ENCODE measurements at regions not wholly inside any gene's neighbourhood (a gene's known extent, or its start where the extent isn't known, plus 50 kb on each side); places are given as distances from the start of the nearest gene placed in this dataset.

DNA sequence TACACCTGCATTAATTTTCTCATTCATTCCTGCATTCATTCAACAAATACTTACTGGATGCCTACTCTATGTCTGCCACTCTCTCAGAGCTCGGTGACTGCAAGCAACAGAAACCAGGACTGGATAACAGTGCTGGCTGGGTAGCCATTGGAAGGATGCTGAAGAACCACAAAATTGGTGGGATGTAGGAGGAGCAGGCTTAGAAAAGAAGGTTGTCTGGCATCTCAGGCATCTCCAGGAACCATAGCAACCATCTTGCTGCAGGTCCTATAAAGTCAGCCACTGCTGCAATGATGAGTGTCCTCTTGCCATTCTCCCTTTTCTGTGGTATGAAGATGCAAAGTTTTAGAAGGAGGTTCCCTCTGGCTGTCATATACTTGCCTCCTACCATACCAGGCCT, 168.6 kb downstream of the FGF18 start:
- H3K9me3 Mint-ChIP-seq = no peaks in the 10 kb centered on the region
- no peaks in the 10 kb centered on the region for H3K27me3 ChIP-seq (ENCODE audit: control insufficient read depth in 2 of 2, insufficient read depth in 2 of 2, low read length in 2 of 2)
- DNase-seq (no peak), ATAC-seq (no peak)
- CTCF ChIA-PET = no interaction called here
- intact Hi-C loops (cut with micrococcal nuclease) = no loop called here
- H3K4me1 ChIP-seq (ENCODE audit: control insufficient read depth in 2 of 2, insufficient read depth in 2 of 2, low read length in 2 of 2) = no peaks in the 10 kb centered on the region
- peaks cover 0 to 38% (median 13%) of the 10 kb centered on the region in 5 donors for H3K27me3 Mint-ChIP-seq
- H3K36me3 Mint-ChIP-seq = no peaks in the 10 kb centered on the region
- H3K4me1 Mint-ChIP-seq = no peaks in the 10 kb centered on the region
- no peak overlapping the region for H3K4me3 ChIP-seq (ENCODE audit: low read length)
- H3K36me3 ChIP-seq (ENCODE audit: control insufficient read depth in 2 of 3, insufficient read depth in 3 of 3, low read length in 3 of 3) = no peaks in the 10 kb centered on the region
- POLR2A ChIA-PET = no interaction called here
- H3K27ac Mint-ChIP-seq = no peak overlapping the region
- H3K9me3 ChIP-seq (ENCODE audit: control insufficient read depth in 2 of 3, low read length in 3 of 3) = no peaks in the 10 kb centered on the region
- no peak overlapping the region for H3K4me3 Mint-ChIP-seq
- H3K27ac ChIP-seq (ENCODE audit: low read depth, low read length) = no peak overlapping the region

GRCh38 chr5:171588790-171589189, 169.3 kb downstream of the FGF18 start:
- no peak for DNase-seq

GRCh38 chr5:171589461-171589860, 170.0 kb downstream of the FGF18 start:
- no peaks in the 10 kb centered on the region for H3K36me3 Mint-ChIP-seq
- ChIA-PET CTCF (no interaction called here), POLR2A (interaction anchor here (0.6 kb wide), 1 partner anchor 9 kb away, joined by 3 read pairs; no protein-coding TSS in a partner anchor)
- H3K4me3 Mint-ChIP-seq = no peak overlapping the region
- peaks cover 0 to 33% (median 12%) of the 10 kb centered on the region in 5 donors for H3K27me3 Mint-ChIP-seq
- intact Hi-C loops (cut with micrococcal nuclease) = no loop called here
- no peak overlapping the region for H3K27ac ChIP-seq (ENCODE audit: low read depth, low read length)
- H3K27ac Mint-ChIP-seq = no peak overlapping the region
- no peak overlapping the region for H3K4me3 ChIP-seq (ENCODE audit: low read length)
- no peaks in the 10 kb centered on the region for H3K27me3 ChIP-seq (ENCODE audit: control insufficient read depth in 2 of 2, insufficient read depth in 2 of 2, low read length in 2 of 2)
- H3K36me3 ChIP-seq (ENCODE audit: control insufficient read depth in 2 of 3, insufficient read depth in 3 of 3, low read length in 3 of 3) = no peaks in the 10 kb centered on the region
- H3K4me1 ChIP-seq (ENCODE audit: control insufficient read depth in 2 of 2, insufficient read depth in 2 of 2, low read length in 2 of 2) = no peaks in the 10 kb centered on the region
- H3K9me3 ChIP-seq (ENCODE audit: control insufficient read depth in 2 of 3, low read length in 3 of 3) = no peaks in the 10 kb centered on the region
- DNase-seq (no peak), ATAC-seq (no peak)
- no peaks in the 10 kb centered on the region for H3K4me1 Mint-ChIP-seq
- H3K9me3 Mint-ChIP-seq = no peaks in the 10 kb centered on the region

More at GRCh38 chr5:171588790-171589189, 169.3 kb downstream of the FGF18 start:
- intact Hi-C loops (cut with micrococcal nuclease) = no loop called here
- Histone ChIP-seq H3K4me1 (ENCODE audit: control insufficient read depth in 2 of 2, insufficient read depth in 2 of 2, low read length in 2 of 2) (no peaks in the 10 kb centered on the region), H3K27ac (ENCODE audit: low read depth, low read length) (no peak overlapping the region), H3K4me3 (ENCODE audit: low read length) (no peak overlapping the region), H3K36me3 (ENCODE audit: control insufficient read depth in 2 of 3, insufficient read depth in 3 of 3, low read length in 3 of 3) (no peaks in the 10 kb centered on the region), H3K27me3 (ENCODE audit: control insufficient read depth in 2 of 2, insufficient read depth in 2 of 2, low read length in 2 of 2) (no peaks in the 10 kb centered on the region), H3K9me3 (ENCODE audit: control insufficient read depth in 2 of 3, low read length in 3 of 3) (no peaks in the 10 kb centered on the region)
- no peak for ATAC-seq
- ChIA-PET POLR2A (no interaction called here), CTCF (no interaction called here)
- no peaks in the 10 kb centered on the region for H3K36me3 Mint-ChIP-seq
- H3K27ac Mint-ChIP-seq = no peak overlapping the region
- H3K4me3 Mint-ChIP-seq = no peak overlapping the region
- no peaks in the 10 kb centered on the region for H3K9me3 Mint-ChIP-seq
- H3K4me1 Mint-ChIP-seq = no peaks in the 10 kb centered on the region
- H3K27me3 Mint-ChIP-seq = peaks cover 0 to 35% (median 15%) of the 10 kb centered on the region in 5 donors

DNA sequence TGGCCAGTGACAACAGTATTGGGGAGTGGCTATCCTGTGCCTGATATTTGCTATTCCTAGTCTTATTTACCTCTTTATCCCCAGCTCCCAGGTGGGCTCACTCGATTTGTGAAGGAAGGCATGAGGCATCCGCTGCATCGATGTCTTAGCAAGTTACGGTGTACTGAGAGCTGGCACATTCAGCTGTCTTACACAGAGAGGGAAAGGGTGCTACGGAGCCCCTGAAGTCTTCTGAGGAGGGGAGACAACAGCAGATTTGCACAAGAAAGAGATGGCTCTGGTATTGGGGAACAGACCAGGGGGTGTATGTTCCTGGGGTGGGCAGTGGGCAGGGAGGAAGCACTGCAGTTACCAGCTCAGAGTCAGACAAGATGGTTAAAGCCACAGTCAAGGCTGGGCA, 172.6 kb downstream of the FGF18 start:
- Mint-ChIP-seq H3K4me1 (no peaks in the 10 kb centered on the region), H3K27me3 (peaks cover 0 to 14% (median 14%) of the 10 kb centered on the region in 5 donors), H3K27ac (no peak overlapping the region), H3K4me3 (no peak overlapping the region), H3K9me3 (peaks cover 0 to 3% (median 0%) of the 10 kb centered on the region in 11 donors), H3K36me3 (no peaks in the 10 kb centered on the region)
- DNase-seq (no peak), ATAC-seq (no peak)
- no peak overlapping the region for H3K27ac ChIP-seq (ENCODE audit: low read depth, low read length)
- H3K4me1 ChIP-seq (ENCODE audit: control insufficient read depth in 2 of 2, insufficient read depth in 2 of 2, low read length in 2 of 2) = no peaks in the 10 kb centered on the region
- ChIA-PET CTCF (no interaction called here), POLR2A (no interaction called here)
- no peak overlapping the region for H3K4me3 ChIP-seq (ENCODE audit: low read length)
- intact Hi-C loops (cut with micrococcal nuclease) = no loop called here
- H3K36me3 ChIP-seq (ENCODE audit: control insufficient read depth in 2 of 3, insufficient read depth in 3 of 3, low read length in 3 of 3) = no peaks in the 10 kb centered on the region
- H3K9me3 ChIP-seq (ENCODE audit: control insufficient read depth in 2 of 3, low read length in 3 of 3) = peaks cover 0 to 5% (median 0%) of the 10 kb centered on the region in 3 experiments
- H3K27me3 ChIP-seq (ENCODE audit: control insufficient read depth in 2 of 2, insufficient read depth in 2 of 2, low read length in 2 of 2) = no peaks in the 10 kb centered on the region

DNA sequence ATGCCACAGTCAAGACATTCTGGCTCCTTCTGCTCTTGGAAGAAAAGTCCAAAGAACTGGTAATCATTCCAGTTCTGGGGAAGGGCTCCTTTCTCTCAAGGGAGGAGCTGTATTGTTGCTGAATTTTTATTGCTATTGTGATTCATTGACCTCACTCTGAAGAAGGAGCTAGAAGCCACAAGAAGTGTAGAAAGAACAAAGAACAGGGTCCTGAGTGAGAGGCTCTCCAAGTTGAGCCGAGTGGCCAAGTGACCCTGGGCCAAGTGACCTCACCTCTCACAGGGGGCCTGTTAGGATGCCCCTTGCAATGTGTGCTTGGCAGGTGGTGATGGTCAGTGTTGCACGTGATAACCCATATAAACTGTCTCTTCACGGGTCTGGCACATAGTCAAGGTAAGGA, 173.3 kb downstream of the FGF18 start:
- no peaks in the 10 kb centered on the region for H3K36me3 ChIP-seq (ENCODE audit: control insufficient read depth in 2 of 3, insufficient read depth in 3 of 3, low read length in 3 of 3)
- H3K27me3 ChIP-seq (ENCODE audit: control insufficient read depth in 2 of 2, insufficient read depth in 2 of 2, low read length in 2 of 2) = no peaks in the 10 kb centered on the region
- H3K9me3 ChIP-seq (ENCODE audit: control insufficient read depth in 2 of 3, low read length in 3 of 3) = peaks cover 0 to 5% (median 0%) of the 10 kb centered on the region in 3 experiments
- no peaks in the 10 kb centered on the region for H3K4me1 ChIP-seq (ENCODE audit: control insufficient read depth in 2 of 2, insufficient read depth in 2 of 2, low read length in 2 of 2)
- H3K27ac Mint-ChIP-seq = no peak overlapping the region
- intact Hi-C loops (cut with micrococcal nuclease) = no loop called here
- H3K4me3 ChIP-seq (ENCODE audit: low read length) = no peak overlapping the region
- peaks cover 0 to 4% (median 0%) of the 10 kb centered on the region in 5 donors for H3K36me3 Mint-ChIP-seq
- no peak overlapping the region for H3K4me3 Mint-ChIP-seq
- POLR2A ChIA-PET = no interaction called here
- peaks cover 0 to 10% (median 0%) of the 10 kb centered on the region in 11 donors for H3K9me3 Mint-ChIP-seq
- CTCF ChIA-PET = no interaction called here
- no peaks in the 10 kb centered on the region for H3K4me1 Mint-ChIP-seq
- peaks cover 0 to 19% (median 11%) of the 10 kb centered on the region in 5 donors for H3K27me3 Mint-ChIP-seq
- no peak overlapping the region for H3K27ac ChIP-seq (ENCODE audit: low read depth, low read length)
- DNase-seq (no peak), ATAC-seq (no peak)

- ATAC-seq = no peak
- Histone ChIP-seq H3K9me3 (ENCODE audit: control insufficient read depth in 2 of 3, low read length in 3 of 3) (peaks cover 0 to 5% (median 0%) of the 10 kb centered on the region in 3 experiments), H3K27ac (ENCODE audit: low read depth, low read length) (no peak overlapping the region), H3K36me3 (ENCODE audit: control insufficient read depth in 2 of 3, insufficient read depth in 3 of 3, low read length in 3 of 3) (no peaks in the 10 kb centered on the region), H3K27me3 (ENCODE audit: control insufficient read depth in 2 of 2, insufficient read depth in 2 of 2, low read length in 2 of 2) (no peaks in the 10 kb centered on the region), H3K4me1 (ENCODE audit: control insufficient read depth in 2 of 2, insufficient read depth in 2 of 2, low read length in 2 of 2) (no peaks in the 10 kb centered on the region), H3K4me3 (ENCODE audit: low read length) (no peak overlapping the region)
- no peak overlapping the region for H3K4me3 Mint-ChIP-seq
- ChIA-PET CTCF (no interaction called here), POLR2A (no interaction called here)
- intact Hi-C loops (cut with micrococcal nuclease) = no loop called here
- H3K9me3 Mint-ChIP-seq = peaks cover 0 to 12% (median 0%) of the 10 kb centered on the region in 11 donors
- H3K4me1 Mint-ChIP-seq = no peaks in the 10 kb centered on the region
- no peak overlapping the region for H3K27ac Mint-ChIP-seq
- peaks cover 0 to 25% (median 13%) of the 10 kb centered on the region in 5 donors for H3K27me3 Mint-ChIP-seq
- DNase-seq = no peak
- peaks cover 0 to 4% (median 0%) of the 10 kb centered on the region in 5 donors for H3K36me3 Mint-ChIP-seq
Measured at GRCh38 chr5:171593401-171593800, 174.0 kb downstream of the FGF18 start.

GRCh38 chr5:171593976-171594375, 174.5 kb downstream of the FGF18 start:
- no peaks in the 10 kb centered on the region for H3K36me3 ChIP-seq (ENCODE audit: control insufficient read depth in 2 of 3, insufficient read depth in 3 of 3, low read length in 3 of 3)
- peaks cover 0 to 12% (median 0%) of the 10 kb centered on the region in 11 donors for H3K9me3 Mint-ChIP-seq
- intact Hi-C loops (cut with micrococcal nuclease) = no loop called here
- ChIA-PET POLR2A (no interaction called here), CTCF (no interaction called here)
- ATAC-seq (no peak), DNase-seq (no peak)
- H3K4me1 Mint-ChIP-seq = no peaks in the 10 kb centered on the region
- no peak overlapping the region for H3K4me3 Mint-ChIP-seq
- no peak overlapping the region for H3K27ac ChIP-seq (ENCODE audit: low read depth, low read length)
- no peaks in the 10 kb centered on the region for H3K27me3 ChIP-seq (ENCODE audit: control insufficient read depth in 2 of 2, insufficient read depth in 2 of 2, low read length in 2 of 2)
- H3K9me3 ChIP-seq (ENCODE audit: control insufficient read depth in 2 of 3, low read length in 3 of 3) = peaks cover 0 to 5% (median 0%) of the 10 kb centered on the region in 3 experiments
- H3K36me3 Mint-ChIP-seq = peaks cover 0 to 4% (median 0%) of the 10 kb centered on the region in 5 donors
- H3K4me3 ChIP-seq (ENCODE audit: low read length) = no peak overlapping the region
- H3K27me3 Mint-ChIP-seq = peaks cover 0 to 29% (median 17%) of the 10 kb centered on the region in 5 donors
- H3K4me1 ChIP-seq (ENCODE audit: control insufficient read depth in 2 of 2, insufficient read depth in 2 of 2, low read length in 2 of 2) = no peaks in the 10 kb centered on the region
- H3K27ac Mint-ChIP-seq = no peak overlapping the region
